ENCODE measurements at regions not wholly inside any gene's neighbourhood (a gene's known extent, or its start where the extent isn't known, plus 50 kb on each side); places are given as distances from the start of the nearest gene placed in this dataset.

- in situ Hi-C loops (cut with HindIII; ENCODE audit: low sequenced_read_pairs): no loop called here
- TF ChIP-seq, protein P1, sequence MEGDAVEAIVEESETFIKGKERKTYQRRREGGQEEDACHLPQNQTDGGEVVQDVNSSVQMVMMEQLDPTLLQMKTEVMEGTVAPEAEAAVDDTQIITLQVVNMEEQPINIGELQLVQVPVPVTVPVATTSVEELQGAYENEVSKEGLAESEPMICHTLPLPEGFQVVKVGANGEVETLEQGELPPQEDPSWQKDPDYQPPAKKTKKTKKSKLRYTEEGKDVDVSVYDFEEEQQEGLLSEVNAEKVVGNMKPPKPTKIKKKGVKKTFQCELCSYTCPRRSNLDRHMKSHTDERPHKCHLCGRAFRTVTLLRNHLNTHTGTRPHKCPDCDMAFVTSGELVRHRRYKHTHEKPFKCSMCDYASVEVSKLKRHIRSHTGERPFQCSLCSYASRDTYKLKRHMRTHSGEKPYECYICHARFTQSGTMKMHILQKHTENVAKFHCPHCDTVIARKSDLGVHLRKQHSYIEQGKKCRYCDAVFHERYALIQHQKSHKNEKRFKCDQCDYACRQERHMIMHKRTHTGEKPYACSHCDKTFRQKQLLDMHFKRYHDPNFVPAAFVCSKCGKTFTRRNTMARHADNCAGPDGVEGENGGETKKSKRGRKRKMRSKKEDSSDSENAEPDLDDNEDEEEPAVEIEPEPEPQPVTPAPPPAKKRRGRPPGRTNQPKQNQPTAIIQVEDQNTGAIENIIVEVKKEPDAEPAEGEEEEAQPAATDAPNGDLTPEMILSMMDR (IDR thresholded peaks at IDR 0.05; ENCODE audit: low read depth, low read length, missing control alignments): no peak
- DNase-seq (ENCODE audit: low read depth): no peak
- H3K4me3 ChIP-seq (ENCODE audit: low read depth, low read length): no peak overlapping the region
Observed at GRCh38 chr20:10806539-10806938, 132.7 kb upstream of the JAG1 start.

GRCh38 chr20:10807013-10807412, 133.2 kb upstream of the JAG1 start:
- no peak for DNase-seq (ENCODE audit: low read depth)
- TF ChIP-seq, protein P1 (IDR thresholded peaks at IDR 0.05; ENCODE audit: low read depth, low read length, missing control alignments): no peak
- in situ Hi-C loops (cut with HindIII; ENCODE audit: low sequenced_read_pairs): no loop called here
- no peak overlapping the region for H3K4me3 ChIP-seq (ENCODE audit: low read depth, low read length)

- in situ Hi-C loops (cut with HindIII; ENCODE audit: low sequenced_read_pairs): no loop called here
- H3K4me3 ChIP-seq (ENCODE audit: low read depth, low read length): no peak overlapping the region
- DNase-seq (ENCODE audit: low read depth): no peak
- TF ChIP-seq, protein P1 (IDR thresholded peaks at IDR 0.05; ENCODE audit: low read depth, low read length, missing control alignments): no peak
Observed at GRCh38 chr20:10812759-10813327, 139.0 kb upstream of the JAG1 start.

DNA sequence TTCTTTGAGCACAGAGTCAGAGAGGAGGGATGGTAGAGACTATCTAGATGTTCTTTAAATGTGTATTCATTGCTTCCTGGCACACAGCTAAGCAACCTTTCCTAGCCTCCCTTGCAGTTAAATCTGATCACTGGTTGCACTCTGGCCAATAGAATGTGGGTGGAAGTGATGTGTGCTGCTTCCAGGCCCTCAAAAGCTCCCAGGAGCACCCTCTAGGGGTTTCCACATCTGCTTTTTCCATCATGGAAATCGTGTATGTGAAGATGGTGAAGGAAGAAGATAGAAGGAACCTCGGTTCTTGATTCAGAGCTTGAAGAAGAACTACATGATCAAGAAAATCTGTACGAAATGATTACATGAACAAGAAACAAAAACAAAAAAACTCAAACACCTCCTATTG, 149.8 kb upstream of the JAG1 start:
- TF ChIP-seq, protein P1 (IDR thresholded peaks at IDR 0.05; ENCODE audit: low read depth, low read length, missing control alignments): no peak

GRCh38 chr20:10824750-10825500, 151.1 kb upstream of the JAG1 start:
- DNase-seq (ENCODE audit: low read depth): no peak
- in situ Hi-C loops (cut with HindIII; ENCODE audit: low sequenced_read_pairs): no loop called here
- TF ChIP-seq, protein P1 (IDR thresholded peaks at IDR 0.05; ENCODE audit: low read depth, low read length, missing control alignments): no peak
- no peak overlapping the region for H3K4me3 ChIP-seq (ENCODE audit: low read depth, low read length)

More for the DNA sequence above, 149.8 kb upstream of the JAG1 start:
- no peak overlapping the region for H3K4me3 ChIP-seq (ENCODE audit: low read depth, low read length)
- DNase-seq (ENCODE audit: low read depth): no peak
- in situ Hi-C loops (cut with HindIII; ENCODE audit: low sequenced_read_pairs): no loop called here

- in situ Hi-C loops (cut with HindIII; ENCODE audit: low sequenced_read_pairs): no loop called here
- DNase-seq (ENCODE audit: low read depth): no peak
- H3K4me3 ChIP-seq (ENCODE audit: low read depth, low read length): no peak overlapping the region
- TF ChIP-seq, protein P1 (IDR thresholded peaks at IDR 0.05; ENCODE audit: low read depth, low read length, missing control alignments): no peak
Observed at GRCh38 chr20:10826111-10826510, 152.3 kb upstream of the JAG1 start.

Data from astrocyte of the cerebellum (primary cell).